IMR-90 (cell line): ENCODE measurements at regions not wholly inside any gene's neighbourhood (a gene's known extent, or its start where the extent isn't known, plus 50 kb on each side); places are given as distances from the start of the nearest gene placed in this dataset.

ENCODE experiments used
- ATAC-seq: fragments of 200-7000 bp; cut with Tn5 transposase; 2 replicates; pipeline ENCODE4 v1.9.1; 2020; ENCODE audit warnings: low read depth, mild to moderate bottlenecking, moderate library complexity
- BruUV-seq: library from RNA; stranded (reverse); fragments of 400-500 nt; replicated peaks from 2 replicates; lab custom pipeline; 2021; lab: Mats Ljungman, UMichigan
- CTCF ChIA-PET: fragments of 300-600 bp; formaldehyde crosslinking; extraction: SDS; loops from one replicate; lab custom pipeline; 2021; ENCODE audit warnings: antibody characterized with exemption; lab: Yijun Ruan, JAX
- POLR2A ChIA-PET: fragments of 300-600 bp; sonication (Branson Sonifier 250); formaldehyde crosslinking; loops from one replicate; lab custom pipeline; 2022; ENCODE audit warnings: antibody characterized with exemption; ENCODE audit not compliant: unreplicated experiment; lab: Charles Lee
- DNase-seq: peaks from one replicate; pipeline ENCODE4 v3.0.0; 2013
- H2AFZ ChIP-seq: replicated peaks from 2 replicates; pipeline ENCODE3; 2013; ENCODE audit warnings: low read length, mild to moderate bottlenecking; ENCODE audit not compliant: poor library complexity
- H2AK5ac ChIP-seq: 2 replicates; pipeline ENCODE4 v1.6.1; 2013; ENCODE audit warnings: low read depth, low read length, inconsistent platforms
- H2AK9ac ChIP-seq: replicated peaks from 2 replicates; pipeline ENCODE3; 2013; ENCODE audit warnings: mild to moderate bottlenecking, low read depth, low read length, moderate library complexity; ENCODE audit not compliant: poor library complexity
- H2BK120ac ChIP-seq: 2 replicates; pipeline ENCODE4 v1.6.1; 2013; ENCODE audit warnings: low read depth, low read length, inconsistent platforms
- H2BK15ac ChIP-seq: 3 replicates; pipeline ENCODE4 v1.6.1; 2013; ENCODE audit warnings: low read depth, low read length, inconsistent platforms
- H2BK20ac ChIP-seq: 2 replicates; pipeline ENCODE4 v1.6.1; 2013; ENCODE audit warnings: low read depth, mild to moderate bottlenecking, inconsistent platforms, low read length, moderate library complexity
- H2BK5ac ChIP-seq: 2 replicates; pipeline ENCODE4 v1.6.1; 2013; ENCODE audit warnings: mild to moderate bottlenecking, low read depth, low read length, inconsistent platforms; ENCODE audit not compliant: poor library complexity, severe bottlenecking
- H3K14ac ChIP-seq: replicated peaks from 2 replicates; pipeline ENCODE4 v1.6.1; 2013; ENCODE audit warnings: low read depth, low read length, inconsistent platforms
- H3K18ac ChIP-seq: 2 replicates; pipeline ENCODE4 v1.6.1; 2013; ENCODE audit warnings: low read depth, low read length, control low read depth
- H3K23ac ChIP-seq: 2 replicates; pipeline ENCODE4 v1.6.1; 2013; ENCODE audit warnings: low read depth, low read length, inconsistent platforms
- H3K27ac ChIP-seq: 2 replicates; pipeline ENCODE4 v1.5.1; 2013; ENCODE audit warnings: mild to moderate bottlenecking, control low read depth, low read length; ENCODE audit not compliant: insufficient read depth
- H3K27me3 ChIP-seq: 2 replicates; pipeline ENCODE4 v1.6.1; 2013; ENCODE audit warnings: low read length; ENCODE audit not compliant: control insufficient read depth, insufficient read depth
- H3K36me3 ChIP-seq: 2 replicates; pipeline ENCODE4 v1.6.1; 2013; ENCODE audit warnings: low read length, mixed read lengths; ENCODE audit not compliant: control insufficient read depth, insufficient read depth
- H3K4ac ChIP-seq: 2 replicates; pipeline ENCODE4 v1.6.1; 2013; ENCODE audit warnings: low read depth, low read length, inconsistent platforms
- H3K4me1 ChIP-seq: 2 replicates; pipeline ENCODE4 v1.6.1; 2013; ENCODE audit warnings: low read length, mixed read lengths; ENCODE audit not compliant: control insufficient read depth, insufficient read depth
- H3K4me2 ChIP-seq: 2 replicates; pipeline ENCODE4 v1.6.1; 2013; ENCODE audit warnings: low read depth, mild to moderate bottlenecking, control low read depth, low read length, moderate library complexity
- H3K4me3 ChIP-seq: 2 replicates; pipeline ENCODE4 v1.5.1; 2013; ENCODE audit warnings: low read depth, mild to moderate bottlenecking, control low read depth, low read length, moderate library complexity; ENCODE audit not compliant: insufficient read depth
- H3K56ac ChIP-seq: 2 replicates; pipeline ENCODE4 v1.6.1; 2013; ENCODE audit warnings: low read length, inconsistent platforms; ENCODE audit not compliant: insufficient read depth; ENCODE audit errors: extremely low read depth
- H3K79me1 ChIP-seq, 2 experiments: 2 replicates each; pipeline ENCODE4 v1.6.1; 2013; ENCODE audit warnings: low read length in 2 of 2, inconsistent platforms in 1 of 2, low read depth in 1 of 2
- H3K9ac ChIP-seq: 2 replicates; pipeline ENCODE4 v1.6.1; 2013; ENCODE audit warnings: low read depth, low read length, control low read depth
- H3K9me1 ChIP-seq: 2 replicates; pipeline ENCODE4 v1.6.1; 2013; ENCODE audit warnings: low read length, inconsistent platforms; ENCODE audit not compliant: insufficient read depth
- H3K9me3 ChIP-seq: 2 replicates; pipeline ENCODE4 v1.6.1; 2013; ENCODE audit warnings: low read length; ENCODE audit not compliant: control insufficient read depth, insufficient read depth
- H4K20me1 ChIP-seq: 2 replicates; pipeline ENCODE4 v1.6.1; 2013; ENCODE audit warnings: low read length, inconsistent platforms; ENCODE audit not compliant: insufficient read depth
- H4K5ac ChIP-seq: 2 replicates; pipeline ENCODE4 v1.6.1; 2013; ENCODE audit warnings: mild to moderate bottlenecking, low read depth, low read length, control low read depth
- H4K8ac ChIP-seq, 2 experiments: 2 replicates each; pipeline ENCODE4 v1.6.1; 2013; ENCODE audit warnings: low read depth in 2 of 2, low read length in 2 of 2, control low read depth in 1 of 2, inconsistent platforms in 1 of 2
- H4K91ac ChIP-seq: 2 replicates; pipeline ENCODE4 v1.6.1; 2013; ENCODE audit warnings: low read depth, low read length, inconsistent platforms; ENCODE audit not compliant: insufficient read depth
- BHLHE40 ChIP-seq: fragments of 150-350 bp; IDR thresholded peaks from 2 replicates; pipeline ENCODE4 v1.6.1; 2016; ENCODE audit warnings: mild to moderate bottlenecking, low read depth, low read length
- MAZ ChIP-seq: IDR thresholded peaks from 2 replicates; pipeline ENCODE4 v1.6.1; 2012; ENCODE audit warnings: low read depth, mild to moderate bottlenecking, low read length, improper control_type of control experiment, moderate library complexity, borderline replicate concordance
- dilution Hi-C: fragments of 300-500 bp; cut with HindIII; formaldehyde crosslinking; loops from one replicate; pipeline ENCODE4 v1.14.3; 2018; ENCODE audit warnings: low sequenced_read_pairs; ENCODE audit not compliant: unreplicated experiment
- in situ Hi-C: fragments of 300-500 bp; cut with MboI; formaldehyde crosslinking; loops from 3 replicates; pipeline ENCODE4 v1.14.3; 2019; ENCODE audit warnings: low sequenced_read_pairs, inconsistent platforms, mixed read lengths
- intact Hi-C: fragments of 100-400 bp; cut with micrococcal nuclease; formaldehyde crosslinking; loops from 2 replicates; pipeline ENCODE4 v1.10.0; 2022

DNA sequence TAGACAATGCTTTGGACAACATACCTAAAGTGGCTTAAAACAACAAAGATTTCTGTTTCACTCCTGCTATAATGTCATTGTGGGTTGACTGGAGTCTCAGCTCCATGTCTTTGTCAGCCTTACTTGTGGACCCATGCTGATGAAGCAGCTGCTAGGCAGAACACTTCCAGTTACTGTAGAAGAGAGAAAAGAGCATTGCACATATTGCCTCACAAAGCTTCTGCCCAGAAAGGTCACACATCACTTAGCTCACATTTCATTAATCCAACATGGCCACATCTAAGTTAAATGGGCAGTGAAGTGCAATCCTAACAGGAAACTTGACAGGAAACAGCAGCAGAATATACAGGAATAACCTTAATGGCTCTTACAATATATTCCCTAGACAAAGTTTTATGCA lies 480.5 kb upstream of the HTR1E start:
- in situ Hi-C loops, result no loop called here
- CTCF ChIA-PET, result no interaction called here

More for the DNA sequence above, 480.5 kb upstream of the HTR1E start:
- POLR2A ChIA-PET, result no interaction called here
- Histone ChIP-seq H2BK5ac (no peak overlapping the region), H4K20me1 (no peaks in the 10 kb centered on the region), H3K4me3 (no peak overlapping the region), H3K27me3 (no peaks in the 10 kb centered on the region), H3K9me3 (peaks cover 9% of the 10 kb centered on the region; the same call in 1 of the 2 replicates), H2AK5ac (no peak overlapping the region), H3K4ac (no peak overlapping the region), H3K23ac (no peak overlapping the region), H3K27ac (no peak overlapping the region), H3K9ac (no peak overlapping the region), H3K79me1 (no peaks in the 10 kb centered on the region), H3K18ac (no peak overlapping the region), H3K56ac (no peak overlapping the region), H2BK15ac (no peak overlapping the region), H3K14ac (no peak overlapping the region), H3K9me1 (no peaks in the 10 kb centered on the region), H4K5ac (no peak overlapping the region), H4K8ac (no peak overlapping the region), H4K91ac (no peak overlapping the region), H3K4me2 (no peak overlapping the region), H3K4me1 (no peaks in the 10 kb centered on the region), H2BK20ac (no peak overlapping the region), H2AFZ (no peak overlapping the region), H2AK9ac (no peak overlapping the region), H3K36me3 (no peaks in the 10 kb centered on the region), H2BK120ac (no peak overlapping the region)
- no TSS peak for BruUV-seq
- intact Hi-C loops (no loop called here), dilution Hi-C loops (no loop called here)
- ATAC-seq (no peak), DNase-seq (no peak)
- no peak for TF ChIP-seq MAZ
- TF ChIP-seq BHLHE40, result no peak
